HG02623 (cell line): ENCODE measurements at regions not wholly inside any gene's neighbourhood (a gene's known extent, or its start where the extent isn't known, plus 50 kb on each side); places are given as distances from the start of the nearest gene placed in this dataset.
A peak's percentile ranks its signal among the peaks of the same experiment; 100 is the strongest.
"Not testable (repeated sequence)": the region's sequence is repeated elsewhere in the genome, so short reads cannot be mapped to it uniquely, and the experiment has no call there.

ENCODE experiments used
- ATAC-seq: cut with Tn5 transposase; IDR thresholded peaks from one replicate; pipeline ENCODE4 v1.9.1; 2021; ENCODE audit warnings: moderate library complexity; ENCODE audit not compliant: unreplicated experiment

DNA sequence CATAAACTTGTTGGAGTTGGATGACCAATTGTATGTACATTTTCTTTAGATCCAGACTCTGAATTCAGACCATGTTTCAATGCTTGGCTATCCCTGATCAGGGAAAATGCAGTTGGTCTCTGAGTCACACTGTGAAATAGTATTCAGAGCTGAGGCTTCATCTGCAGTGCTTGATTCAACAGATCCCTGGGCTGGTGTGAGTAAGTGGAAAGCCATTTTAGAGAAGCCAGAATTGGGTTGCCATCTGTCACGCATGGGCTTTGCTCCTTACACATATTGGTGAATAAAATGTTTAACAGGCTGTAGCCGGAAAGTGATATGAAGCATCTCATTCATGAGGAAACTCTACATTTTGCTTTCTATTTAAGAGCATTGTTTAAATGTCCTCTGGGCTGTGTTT, 50.0 kb upstream of the ACYP2 start:
- ATAC-seq: no peak

DNA sequence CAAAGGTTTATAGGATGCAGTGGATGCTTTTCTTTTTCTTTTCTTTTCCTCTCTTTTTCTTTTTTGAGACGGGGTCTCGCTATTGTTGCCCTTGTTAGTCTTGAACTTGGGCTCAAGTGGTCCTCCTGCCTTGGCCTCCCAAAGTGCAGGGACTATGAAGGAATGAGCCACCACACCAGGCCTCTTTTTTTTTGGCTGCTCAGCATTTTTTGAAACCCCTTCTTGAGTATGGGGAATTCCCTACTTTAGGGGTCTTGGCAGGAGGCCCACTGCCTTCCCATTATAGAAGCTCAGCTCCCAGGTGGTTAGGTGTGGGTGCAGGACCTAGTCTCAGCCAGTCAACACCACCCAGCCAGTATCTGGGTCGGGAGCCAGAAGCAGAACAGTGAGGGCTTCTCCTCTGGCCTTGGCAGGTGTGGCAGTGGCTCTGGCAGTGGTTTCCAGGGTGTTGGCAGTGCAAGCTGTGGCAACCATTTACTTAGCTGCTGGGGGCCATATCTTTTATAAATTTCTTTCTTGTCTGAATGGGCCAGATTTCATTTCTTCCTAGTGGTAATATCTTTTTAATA, 51.4 kb upstream of the ACYP2 start:
- no peak for ATAC-seq

DNA sequence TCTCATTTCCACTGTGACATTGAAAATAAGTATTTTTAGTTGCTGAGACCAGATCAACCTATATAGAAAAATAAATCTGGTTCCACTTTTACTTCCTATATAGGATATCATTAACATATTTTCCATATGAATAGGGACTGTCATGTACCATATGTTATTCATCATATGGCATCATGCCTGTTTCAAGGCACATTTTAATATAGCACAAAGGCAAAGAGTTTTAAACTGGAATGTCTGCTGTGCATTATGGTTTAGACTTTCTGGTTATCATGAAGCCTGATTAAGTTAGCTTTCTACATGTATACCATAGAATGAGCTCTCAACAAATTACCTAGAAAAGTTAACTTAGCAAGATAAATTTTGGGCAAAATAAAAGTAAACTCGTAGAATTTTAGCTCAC, 53.0 kb upstream of the ACYP2 start:
- no peak for ATAC-seq

- ATAC-seq: no peak
These were observed 54.1 kb upstream of the ACYP2 start for GRCh38 chr2:54061272-54061671.

- ATAC-seq: no peak
These were observed 55.4 kb upstream of the ACYP2 start for GRCh38 chr2:54059986-54060385.

- no peak for ATAC-seq
These were observed 55.9 kb upstream of the ACYP2 start for GRCh38 chr2:54059504-54059903.

DNA sequence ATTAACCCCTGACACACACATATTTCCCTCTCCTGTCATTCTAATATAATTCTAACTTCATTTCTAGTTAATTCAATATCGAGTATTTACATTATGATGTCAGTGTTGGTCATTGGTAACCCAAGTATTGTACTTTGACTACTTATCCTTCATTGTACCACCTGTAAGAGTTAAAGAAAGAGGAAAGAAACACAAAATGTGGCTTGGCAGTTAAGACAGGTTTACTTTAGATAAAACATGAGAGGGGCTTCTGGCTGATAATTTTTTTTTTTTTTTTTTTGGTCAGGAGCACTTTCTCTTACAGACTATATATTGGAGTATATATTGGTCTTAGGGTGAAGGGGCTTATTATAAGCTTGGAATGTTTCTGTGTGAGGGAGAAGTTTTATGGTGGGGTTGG, 57.0 kb upstream of the ACYP2 start:
- no peak for ATAC-seq

GRCh38 chr2:54054774-54055173, 60.6 kb upstream of the ACYP2 start:
- no peak for ATAC-seq

- peak; percentile 77 for ATAC-seq
These were observed 61.1 kb upstream of the ACYP2 start for GRCh38 chr2:54054271-54054670.

DNA sequence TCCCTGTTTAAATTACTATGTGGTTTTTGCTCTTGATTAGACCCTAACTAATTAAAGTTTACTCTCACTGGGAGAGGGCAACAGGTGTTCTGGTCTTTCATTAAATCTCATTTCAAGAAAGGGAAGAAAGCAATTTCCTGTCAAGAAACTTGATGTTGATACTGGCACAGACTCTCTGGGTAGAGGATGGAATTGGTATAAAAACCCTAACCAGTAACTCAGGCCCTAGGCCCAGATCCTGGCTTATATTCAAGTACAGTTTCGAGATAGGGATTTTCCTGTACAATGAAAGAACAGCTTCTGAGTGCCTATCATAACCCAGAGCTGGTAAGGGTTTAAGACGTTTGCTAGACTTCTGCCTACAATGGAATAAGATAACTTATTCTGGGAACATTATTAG, 61.6 kb upstream of the ACYP2 start:
- peak; percentile 31 for ATAC-seq

- ATAC-seq: no peak
These were observed 62.3 kb upstream of the ACYP2 start for GRCh38 chr2:54052825-54053718.

DNA sequence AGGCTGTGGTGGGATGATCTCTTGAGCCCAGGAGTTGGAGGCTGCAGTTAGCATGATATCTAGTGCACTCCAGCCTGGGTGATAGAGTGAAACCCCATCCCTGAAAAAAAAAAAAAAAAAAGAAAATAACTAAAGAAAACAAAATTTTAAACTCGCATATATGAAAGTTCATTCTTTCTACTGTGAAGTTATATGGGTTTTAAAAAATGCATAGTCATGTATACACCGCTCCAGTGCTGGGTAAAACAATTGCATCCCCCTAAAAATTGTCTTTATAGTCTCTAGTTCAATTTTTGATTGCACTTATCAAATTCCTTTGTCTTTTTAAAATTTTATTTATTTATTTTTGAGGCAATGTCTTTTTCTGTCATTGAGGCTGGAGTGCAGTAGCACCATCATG, 65.0 kb upstream of the ACYP2 start:
- no peak for ATAC-seq

GRCh38 chr2:54049365-54049764, 66.0 kb upstream of the ACYP2 start:
- ATAC-seq: no peak

DNA sequence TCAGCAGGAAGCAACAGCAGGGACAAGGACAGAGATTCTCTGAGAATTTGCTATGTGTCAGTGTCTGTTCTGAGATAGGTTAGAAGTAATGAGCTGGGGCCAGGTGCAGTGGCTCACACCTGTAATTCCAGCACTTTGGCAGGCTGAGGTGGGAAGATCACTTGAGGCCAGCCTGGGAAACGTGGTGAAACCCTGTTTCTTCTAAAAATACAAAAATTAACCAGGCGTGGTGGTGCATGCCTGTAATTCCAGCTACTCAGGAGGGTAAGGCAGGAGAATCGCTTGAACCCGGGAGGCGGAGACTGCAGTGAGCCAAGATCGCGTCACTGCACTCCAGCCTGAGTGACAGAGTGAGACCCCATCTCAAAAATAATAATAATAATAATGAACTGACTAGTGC, 66.5 kb upstream of the ACYP2 start:
- ATAC-seq: not testable (repeated sequence)

DNA sequence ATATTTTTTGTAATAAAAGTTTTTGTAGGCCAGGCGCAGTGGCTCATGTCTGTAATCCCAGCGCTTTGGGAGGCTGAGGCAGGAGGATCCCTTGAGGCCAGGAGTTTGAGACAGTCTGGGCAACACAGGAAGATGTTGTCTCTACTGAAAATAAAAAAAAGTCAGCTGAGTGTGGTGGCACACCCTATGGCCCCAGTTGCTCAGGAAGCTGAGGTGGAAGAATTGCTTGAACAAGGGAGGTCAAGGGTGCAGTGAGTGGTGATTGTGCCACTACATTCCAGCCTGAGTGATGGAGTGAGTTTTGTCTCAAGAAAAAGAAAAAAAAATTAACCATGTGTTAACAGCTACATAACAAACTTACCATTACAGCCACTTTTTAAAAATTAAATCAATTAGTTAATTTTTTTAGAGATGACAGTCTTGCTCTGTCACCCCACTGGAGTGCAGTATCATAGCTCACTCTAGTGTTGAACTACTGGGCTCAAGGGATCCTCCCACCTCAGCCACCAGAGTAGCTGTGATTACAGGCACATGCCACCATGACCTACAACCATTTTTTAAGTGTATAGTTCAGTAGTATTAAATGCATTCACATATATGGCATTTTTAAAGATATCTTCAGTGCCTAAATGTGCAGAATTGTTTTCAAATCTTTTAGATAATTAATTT, 67.2 kb upstream of the ACYP2 start:
- ATAC-seq: no peak

GRCh38 chr2:54047658-54048057, 67.8 kb upstream of the ACYP2 start:
- no peak for ATAC-seq

GRCh38 chr2:54047091-54047490, 68.3 kb upstream of the ACYP2 start:
- ATAC-seq: no peak

DNA sequence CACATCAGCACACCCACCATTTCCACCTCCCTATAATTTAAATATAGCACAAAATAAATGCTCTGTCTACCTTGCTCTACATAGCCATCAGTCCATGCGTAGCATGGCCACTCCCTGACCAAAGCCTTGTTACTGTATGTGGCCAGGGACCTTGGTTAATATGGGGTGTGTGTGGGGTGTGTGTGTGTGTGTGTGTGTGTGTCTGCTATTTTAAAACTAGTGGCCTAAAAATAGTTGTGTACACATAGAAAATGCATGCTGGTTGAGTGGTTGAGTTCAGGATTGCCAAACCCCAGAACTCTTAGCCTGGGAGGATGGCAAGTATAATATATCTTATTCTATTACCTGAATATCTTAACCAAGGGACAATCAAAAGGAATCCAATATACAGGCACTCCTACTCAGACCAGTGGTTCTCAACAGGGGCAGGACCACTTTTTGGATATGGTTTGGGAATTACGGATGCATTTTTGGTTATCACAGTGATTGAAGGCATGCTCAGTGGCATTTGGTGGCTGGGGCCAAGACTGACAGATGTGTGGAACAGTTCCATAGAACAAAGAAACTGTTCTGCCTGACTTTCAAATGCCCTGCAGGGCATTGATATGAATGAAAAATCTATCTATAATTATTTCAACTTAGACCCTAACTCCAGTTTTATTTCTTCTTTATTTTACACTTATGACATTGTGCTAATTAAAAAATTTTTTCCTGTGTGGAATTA, 72.3 kb upstream of the PSME4 start:
- ATAC-seq: no peak

GRCh38 chr2:54042341-54042740, 71.5 kb upstream of the PSME4 start:
- no peak for ATAC-seq

- no peak for ATAC-seq
These were observed 70.3 kb upstream of the PSME4 start for GRCh38 chr2:54041135-54041534.

GRCh38 chr2:54040685-54041084, 69.9 kb upstream of the PSME4 start:
- ATAC-seq: no peak
